GM10266 (cell line): ENCODE measurements at regions not wholly inside any gene's neighbourhood (a gene's known extent, or its start where the extent isn't known, plus 50 kb on each side); places are given as distances from the start of the nearest gene placed in this dataset.

ENCODE experiments used
- DNase-seq: peaks from one replicate; pipeline ENCODE4 v3.0.0; 2012; ENCODE audit errors: extremely low spot score
- CTCF ChIP-seq: IDR thresholded peaks from 2 replicates; pipeline ENCODE4 v1.5.1; 2012; ENCODE audit warnings: mild to moderate bottlenecking, low read depth; ENCODE audit not compliant: control insufficient read depth, insufficient read depth; ENCODE audit errors: missing control alignments

- no peak for TF ChIP-seq CTCF
- DNase-seq: peak; percentile 16
Observed at GRCh38 chr3:118809696-118810498, 224.7 kb downstream of the IGSF11 start.

GRCh38 chr3:118810499-118811035 lies 224.1 kb downstream of the IGSF11 start:
- TF ChIP-seq CTCF: no peak

GRCh38 chr3:118811236-118811732 lies 223.4 kb downstream of the IGSF11 start:
- no peak for DNase-seq
- TF ChIP-seq CTCF: no peak

More at GRCh38 chr3:118810499-118811035, 224.1 kb downstream of the IGSF11 start:
- DNase-seq: no peak

GRCh38 chr3:118813472-118813871 lies 221.2 kb downstream of the IGSF11 start:
- TF ChIP-seq CTCF: no peak
- no peak for DNase-seq

GRCh38 chr3:118817748-118818165 lies 216.9 kb downstream of the IGSF11 start:
- DNase-seq: peak; percentile 35

GRCh38 chr3:118818386-118818785 lies 216.3 kb downstream of the IGSF11 start:
- no peak for DNase-seq
- no peak for TF ChIP-seq CTCF

More at GRCh38 chr3:118817748-118818165, 216.9 kb downstream of the IGSF11 start:
- peak; percentile 81 for TF ChIP-seq CTCF

GRCh38 chr3:118823626-118824025 lies 211.0 kb downstream of the IGSF11 start:
- no peak for TF ChIP-seq CTCF
- no peak for DNase-seq
